SK-N-SH (cell line): ENCODE measurements at regions not wholly inside any gene's neighbourhood (a gene's known extent, or its start where the extent isn't known, plus 50 kb on each side); places are given as distances from the start of the nearest gene placed in this dataset.

ENCODE experiments used
- CTCF ChIA-PET: fragments of 300-600, 350-600 bp; formaldehyde crosslinking; extraction: SDS; loops from one replicate; lab custom pipeline; 2021; lab: Yijun Ruan, JAX
- POLR2A ChIA-PET: fragments of 350-600 bp; sonication (Branson Sonifier 250); formaldehyde crosslinking; extraction: SDS; loops from one replicate; lab custom pipeline; 2020; ENCODE audit warnings: antibody characterized with exemption, inconsistent platforms; lab: Yijun Ruan, JAX
- DNase-seq: peaks from one replicate; pipeline ENCODE4 v3.0.0; 2012
- H2AFZ ChIP-seq: fragments of 200-600 bp; sonication (generic); 2 replicates; pipeline ENCODE4 v1.8.1; 2016; ENCODE audit warnings: antibody characterized with exemption, mild to moderate bottlenecking, low read depth
- H3F3A ChIP-seq: fragments of 200-600 bp; sonication (generic); replicated peaks from 2 replicates; pipeline ENCODE3; 2016; ENCODE audit warnings: antibody characterized with exemption, mild to moderate bottlenecking; ENCODE audit not compliant: insufficient read depth
- H3K27ac ChIP-seq, 2 experiments: fragments of 200-500 bp in 1 of 2; fragments of 200-600 bp in 1 of 2; sonication (Bioruptor generic) in 1 of 2; sonication (generic), shearing (Covaris generic) in 1 of 2; 2 replicates each; pipeline versions ENCODE4 v1.5.1 to v1.6.1; 2014 to 2016; ENCODE audit warnings: low read depth in 2 of 2, inconsistent platforms in 1 of 2, low read length in 1 of 2, mild to moderate bottlenecking in 1 of 2, mixed read lengths in 1 of 2
- H3K27me3 ChIP-seq: fragments of 200-600 bp; sonication (generic), shearing (Covaris generic); 2 replicates; pipeline ENCODE4 v1.6.1; 2016; ENCODE audit warnings: mixed run types; ENCODE audit not compliant: insufficient read depth
- H3K36me3 ChIP-seq, 2 experiments: fragments of 200-500 bp in 1 of 2; fragments of 200-600 bp in 1 of 2; sonication (Bioruptor generic) in 1 of 2; sonication (generic) in 1 of 2; replicated peaks in 1 of 2; 2 replicates each; pipeline versions ENCODE3 to v1.5.1; 2014 to 2016; ENCODE audit warnings: low read length in 1 of 2, mild to moderate bottlenecking in 1 of 2; ENCODE audit not compliant: insufficient read depth in 2 of 2, control insufficient read depth in 1 of 2
- H3K4me1 ChIP-seq, 2 experiments: fragments of 200-500 bp in 1 of 2; fragments of 200-600 bp in 1 of 2; sonication (Bioruptor generic) in 1 of 2; sonication (generic), shearing (Covaris generic) in 1 of 2; 2 replicates each; pipeline versions ENCODE4 v1.5.1 to v1.6.1; 2014 to 2016; ENCODE audit warnings: low read depth in 1 of 2, low read length in 1 of 2, mixed run types in 1 of 2; ENCODE audit not compliant: insufficient read depth in 2 of 2, control insufficient read depth in 1 of 2
- H3K4me2 ChIP-seq: fragments of 200-600 bp; sonication (generic), shearing (Covaris generic); 2 replicates; pipeline ENCODE4 v1.6.1; 2017; ENCODE audit warnings: mixed run types
- H3K4me3 ChIP-seq, 2 experiments: fragments of 200-500 bp in 1 of 2; fragments of 200-600 bp in 1 of 2; sonication (Bioruptor generic) in 1 of 2; sonication (generic), shearing (Covaris generic) in 1 of 2; 2 replicates each; pipeline versions ENCODE4 v1.5.1 to v1.8.1; 2014 to 2016; ENCODE audit warnings: low read depth in 2 of 2, inconsistent platforms in 1 of 2, low read length in 1 of 2, mild to moderate bottlenecking in 1 of 2, mixed read lengths in 1 of 2, moderate library complexity in 1 of 2
- H3K79me2 ChIP-seq: fragments of 200-600 bp; sonication (generic); 2 replicates; pipeline ENCODE4 v1.8.1; 2017; ENCODE audit warnings: mild to moderate bottlenecking; ENCODE audit not compliant: insufficient read depth
- H3K9ac ChIP-seq: fragments of 200-600 bp; sonication (generic); 2 replicates; pipeline ENCODE4 v1.6.1; 2017; ENCODE audit warnings: mixed run types
- H3K9me2 ChIP-seq: fragments of 200-600 bp; sonication (generic); 2 replicates; pipeline ENCODE4 v1.6.1; 2017; ENCODE audit warnings: mixed run types
- H3K9me3 ChIP-seq: fragments of 200-600 bp; sonication (generic); 2 replicates; pipeline ENCODE4 v1.6.1; 2017; ENCODE audit warnings: mixed run types, mild to moderate bottlenecking, moderate library complexity
- H4K20me1 ChIP-seq: fragments of 200-600 bp; sonication (generic); 2 replicates; pipeline ENCODE4 v1.6.1; 2017; ENCODE audit warnings: mild to moderate bottlenecking, mixed run types; ENCODE audit not compliant: insufficient read depth
- ELF1 ChIP-seq: IDR thresholded peaks from 2 replicates; pipeline ENCODE4 v1.4.0; 2012
- EP300 ChIP-seq, 2 experiments: IDR thresholded peaks; 2 replicates each; pipeline versions ENCODE4 v1.4.0 to v1.6.1; 2012; ENCODE audit warnings: borderline replicate concordance in 1 of 2, low read depth in 1 of 2, low read length in 1 of 2
- FOXJ3 ChIP-seq: sonication (generic); formaldehyde crosslinking; IDR thresholded peaks from 2 replicates; pipeline ENCODE4 v1.5.1; 2020; ENCODE audit warnings: mild to moderate bottlenecking, missing genetic modification reagents
- FOXM1 ChIP-seq: IDR thresholded peaks from 2 replicates; pipeline ENCODE4 v1.4.0; 2012; ENCODE audit warnings: low read depth, mild to moderate bottlenecking
- GABPA ChIP-seq: IDR thresholded peaks from 2 replicates; pipeline ENCODE4 v1.4.0; 2012; ENCODE audit warnings: low read depth, mild to moderate bottlenecking
- GATA2 ChIP-seq: sonication (generic); formaldehyde crosslinking; IDR thresholded peaks from 2 replicates; pipeline ENCODE4 v1.5.0; 2020; ENCODE audit warnings: mild to moderate bottlenecking, missing genetic modification reagents
- JUND ChIP-seq: IDR thresholded peaks from 2 replicates; pipeline ENCODE4 v1.4.0; 2012
- MEF2A ChIP-seq: IDR thresholded peaks from 2 replicates; pipeline ENCODE4 v1.4.0; 2012; ENCODE audit warnings: low read depth, borderline replicate concordance
- MXI1 ChIP-seq: IDR thresholded peaks from 2 replicates; pipeline ENCODE4 v1.6.1; 2012; ENCODE audit warnings: mild to moderate bottlenecking, low read depth, low read length, improper control_type of control experiment
- SIN3A ChIP-seq: IDR thresholded peaks from 2 replicates; pipeline ENCODE4 v1.6.1; 2012; ENCODE audit warnings: low read depth, mild to moderate bottlenecking, low read length, moderate library complexity, borderline replicate concordance
- SMC3 ChIP-seq: IDR thresholded peaks from 2 replicates; pipeline ENCODE4 v1.6.1; 2012; ENCODE audit warnings: low read depth, low read length, improper control_type of control experiment
- TCF12 ChIP-seq: IDR thresholded peaks from 2 replicates; pipeline ENCODE4 v1.4.0; 2012
- TEAD4 ChIP-seq: IDR thresholded peaks from 2 replicates; pipeline ENCODE4 v1.4.0; 2012; ENCODE audit warnings: mild to moderate bottlenecking, borderline replicate concordance; ENCODE audit not compliant: insufficient read depth
- WGBS: methylation state at CpG from one replicate; pipeline ENCODE4 v1.1.6; 2017; ENCODE audit warnings: low lambda C conversion rate; 5-methylcytosine and 5-hydroxymethylcytosine counted together
- TF ChIP-seq, protein P1 (sequence below): fragments of 200-600 bp; sonication (generic); IDR thresholded peaks from 2 replicates; pipeline ENCODE4 v1.6.1; 2017; ENCODE audit warnings: antibody characterized with exemption, mild to moderate bottlenecking, moderate library complexity
- TF ChIP-seq, protein P2 (sequence below): fragments of 150-350 bp; IDR thresholded peaks from 2 replicates; pipeline ENCODE4 v1.6.1; 2017; ENCODE audit warnings: antibody characterized with exemption, low read length, low read depth, borderline replicate concordance
- TF ChIP-seq, protein P3 (sequence below): IDR thresholded peaks from 2 replicates; pipeline ENCODE4; 2012

DNA sequence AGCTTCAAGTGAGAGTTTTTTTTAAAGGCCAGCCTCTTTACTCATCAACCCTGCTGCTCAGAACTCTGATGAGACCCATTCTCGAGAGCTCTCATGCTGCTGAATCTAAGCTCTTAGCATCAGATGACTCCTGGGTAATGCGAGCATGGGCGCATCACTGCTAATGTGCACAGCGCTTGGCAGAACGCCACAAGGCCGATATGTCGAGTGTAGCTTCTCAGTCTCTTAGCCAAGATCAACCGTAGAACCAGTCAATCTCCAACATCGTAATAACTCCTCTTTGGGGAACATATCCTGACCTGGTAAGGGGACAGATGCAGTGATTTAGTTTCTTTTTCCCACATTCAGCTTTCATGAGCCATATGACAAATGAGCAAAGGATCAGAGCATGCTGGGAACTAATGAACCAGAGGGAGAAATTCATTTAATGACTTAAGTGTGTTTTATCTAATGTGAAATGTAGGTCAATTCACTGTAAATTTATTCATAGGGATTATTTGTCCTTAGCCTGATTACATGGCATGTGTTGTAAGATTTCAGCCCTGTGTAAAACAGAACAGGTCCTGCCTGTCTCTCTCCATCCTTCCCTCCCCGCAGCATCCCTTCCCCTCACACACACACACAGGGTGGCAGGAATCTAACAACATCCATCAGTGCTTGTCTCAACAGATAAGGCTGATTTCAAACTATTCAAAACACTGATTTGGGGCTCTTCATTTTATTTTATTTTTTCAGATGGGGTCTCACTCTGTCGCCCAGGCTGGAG is 195.4 kb upstream of the C2CD4B start:
- TF ChIP-seq FOXM1 (no peak), SMC3 (no peak), ELF1 (no peak), FOXJ3 (CRISPR knock-in tag) (no peak), TEAD4 (no peak), MEF2A (no peak), TCF12 (no peak), SIN3A (no peak), EP300 (IDR thresholded peaks at IDR 0.05; ENCODE audit: borderline replicate concordance in 1 of 2, low read depth in 1 of 2, low read length in 1 of 2) (no peak), GATA2 (CRISPR knock-in tag) (no peak), GABPA (no peak), MXI1 (no peak), JUND (no peak)
- TF ChIP-seq, protein P1, sequence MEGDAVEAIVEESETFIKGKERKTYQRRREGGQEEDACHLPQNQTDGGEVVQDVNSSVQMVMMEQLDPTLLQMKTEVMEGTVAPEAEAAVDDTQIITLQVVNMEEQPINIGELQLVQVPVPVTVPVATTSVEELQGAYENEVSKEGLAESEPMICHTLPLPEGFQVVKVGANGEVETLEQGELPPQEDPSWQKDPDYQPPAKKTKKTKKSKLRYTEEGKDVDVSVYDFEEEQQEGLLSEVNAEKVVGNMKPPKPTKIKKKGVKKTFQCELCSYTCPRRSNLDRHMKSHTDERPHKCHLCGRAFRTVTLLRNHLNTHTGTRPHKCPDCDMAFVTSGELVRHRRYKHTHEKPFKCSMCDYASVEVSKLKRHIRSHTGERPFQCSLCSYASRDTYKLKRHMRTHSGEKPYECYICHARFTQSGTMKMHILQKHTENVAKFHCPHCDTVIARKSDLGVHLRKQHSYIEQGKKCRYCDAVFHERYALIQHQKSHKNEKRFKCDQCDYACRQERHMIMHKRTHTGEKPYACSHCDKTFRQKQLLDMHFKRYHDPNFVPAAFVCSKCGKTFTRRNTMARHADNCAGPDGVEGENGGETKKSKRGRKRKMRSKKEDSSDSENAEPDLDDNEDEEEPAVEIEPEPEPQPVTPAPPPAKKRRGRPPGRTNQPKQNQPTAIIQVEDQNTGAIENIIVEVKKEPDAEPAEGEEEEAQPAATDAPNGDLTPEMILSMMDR: no peak
- TF ChIP-seq, protein P2, sequence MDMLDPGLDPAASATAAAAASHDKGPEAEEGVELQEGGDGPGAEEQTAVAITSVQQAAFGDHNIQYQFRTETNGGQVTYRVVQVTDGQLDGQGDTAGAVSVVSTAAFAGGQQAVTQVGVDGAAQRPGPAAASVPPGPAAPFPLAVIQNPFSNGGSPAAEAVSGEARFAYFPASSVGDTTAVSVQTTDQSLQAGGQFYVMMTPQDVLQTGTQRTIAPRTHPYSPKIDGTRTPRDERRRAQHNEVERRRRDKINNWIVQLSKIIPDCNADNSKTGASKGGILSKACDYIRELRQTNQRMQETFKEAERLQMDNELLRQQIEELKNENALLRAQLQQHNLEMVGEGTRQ: no peak
- TF ChIP-seq, protein P3, sequence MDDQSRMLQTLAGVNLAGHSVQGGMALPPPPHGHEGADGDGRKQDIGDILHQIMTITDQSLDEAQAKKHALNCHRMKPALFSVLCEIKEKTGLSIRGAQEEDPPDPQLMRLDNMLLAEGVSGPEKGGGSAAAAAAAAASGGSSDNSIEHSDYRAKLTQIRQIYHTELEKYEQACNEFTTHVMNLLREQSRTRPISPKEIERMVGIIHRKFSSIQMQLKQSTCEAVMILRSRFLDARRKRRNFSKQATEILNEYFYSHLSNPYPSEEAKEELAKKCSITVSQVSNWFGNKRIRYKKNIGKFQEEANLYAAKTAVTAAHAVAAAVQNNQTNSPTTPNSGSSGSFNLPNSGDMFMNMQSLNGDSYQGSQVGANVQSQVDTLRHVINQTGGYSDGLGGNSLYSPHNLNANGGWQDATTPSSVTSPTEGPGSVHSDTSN: no peak
- H3K9me2 ChIP-seq: no peaks in the 10 kb centered on the region
- no peak overlapping the region for H3K9ac ChIP-seq
- H3K4me1 ChIP-seq: peaks cover 0 to 3% of the 10 kb centered on the region in 2 experiments; a peak in 1 of 4 replicates
- no peaks in the 10 kb centered on the region for H3K79me2 ChIP-seq
- H4K20me1 ChIP-seq: no peaks in the 10 kb centered on the region
- DNase-seq: peak; percentile 56
- H3K4me3 ChIP-seq: no peak overlapping the region
- no peaks in the 10 kb centered on the region for H3K36me3 ChIP-seq
- ChIA-PET POLR2A (no interaction called here), CTCF (interaction anchor here (0.6 to 2.3 kb wide), 6 partner anchors 16 to 1592 kb away, joined by 3 to 14 read pairs (median 3); no protein-coding TSS in a partner anchor)
- peak overlapping the region; percentile 9; the same call in 1 of the 2 replicates for H2AFZ ChIP-seq
- no peaks in the 10 kb centered on the region for H3F3A ChIP-seq
- no peaks in the 10 kb centered on the region for H3K27me3 ChIP-seq
- no peak overlapping the region for H3K4me2 ChIP-seq
- peak overlapping the region in 1 of 2 experiments; percentile 31; a peak in 1 of 4 replicates for H3K27ac ChIP-seq
- H3K9me3 ChIP-seq: no peaks in the 10 kb centered on the region
- 61% methylated on average over 11 of the region's 11 CpGs for WGBS
